22Rv1 (cell line): ENCODE measurements at regions not wholly inside any gene's neighbourhood (a gene's known extent, or its start where the extent isn't known, plus 50 kb on each side); places are given as distances from the start of the nearest gene placed in this dataset.

Experiments used
- H3K27ac ChIP-seq: fragments of 450-650 bp; 2 replicates; pipeline ENCODE4 v1.5.1; 2017
- ZFX ChIP-seq: fragments of 450-650 bp; IDR thresholded peaks from 2 replicates; pipeline ENCODE4 v1.6.1; 2017; ENCODE audit warnings: antibody characterized with exemption, borderline replicate concordance
- TF ChIP-seq, protein P1 (sequence below): fragments of 450-650 bp; IDR thresholded peaks from 2 replicates; pipeline ENCODE4 v1.5.1; 2017; ENCODE audit warnings: mild to moderate bottlenecking

- TF ChIP-seq, protein P1, sequence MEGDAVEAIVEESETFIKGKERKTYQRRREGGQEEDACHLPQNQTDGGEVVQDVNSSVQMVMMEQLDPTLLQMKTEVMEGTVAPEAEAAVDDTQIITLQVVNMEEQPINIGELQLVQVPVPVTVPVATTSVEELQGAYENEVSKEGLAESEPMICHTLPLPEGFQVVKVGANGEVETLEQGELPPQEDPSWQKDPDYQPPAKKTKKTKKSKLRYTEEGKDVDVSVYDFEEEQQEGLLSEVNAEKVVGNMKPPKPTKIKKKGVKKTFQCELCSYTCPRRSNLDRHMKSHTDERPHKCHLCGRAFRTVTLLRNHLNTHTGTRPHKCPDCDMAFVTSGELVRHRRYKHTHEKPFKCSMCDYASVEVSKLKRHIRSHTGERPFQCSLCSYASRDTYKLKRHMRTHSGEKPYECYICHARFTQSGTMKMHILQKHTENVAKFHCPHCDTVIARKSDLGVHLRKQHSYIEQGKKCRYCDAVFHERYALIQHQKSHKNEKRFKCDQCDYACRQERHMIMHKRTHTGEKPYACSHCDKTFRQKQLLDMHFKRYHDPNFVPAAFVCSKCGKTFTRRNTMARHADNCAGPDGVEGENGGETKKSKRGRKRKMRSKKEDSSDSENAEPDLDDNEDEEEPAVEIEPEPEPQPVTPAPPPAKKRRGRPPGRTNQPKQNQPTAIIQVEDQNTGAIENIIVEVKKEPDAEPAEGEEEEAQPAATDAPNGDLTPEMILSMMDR = no peak
- H3K27ac ChIP-seq = no peak overlapping the region
Observed at GRCh38 chr1:4137621-4138415, 237.7 kb upstream of the C1orf174 start.

GRCh38 chr1:4139646-4140045 lies 239.6 kb upstream of the C1orf174 start:
- TF ChIP-seq, protein P1 = no peak
- no peak for TF ChIP-seq ZFX

GRCh38 chr1:4140241-4140640 lies 240.2 kb upstream of the C1orf174 start:
- no peak overlapping the region for H3K27ac ChIP-seq
- no peak for TF ChIP-seq ZFX
- TF ChIP-seq, protein P1 = no peak

More at GRCh38 chr1:4139646-4140045, 239.6 kb upstream of the C1orf174 start:
- no peak overlapping the region for H3K27ac ChIP-seq

DNA sequence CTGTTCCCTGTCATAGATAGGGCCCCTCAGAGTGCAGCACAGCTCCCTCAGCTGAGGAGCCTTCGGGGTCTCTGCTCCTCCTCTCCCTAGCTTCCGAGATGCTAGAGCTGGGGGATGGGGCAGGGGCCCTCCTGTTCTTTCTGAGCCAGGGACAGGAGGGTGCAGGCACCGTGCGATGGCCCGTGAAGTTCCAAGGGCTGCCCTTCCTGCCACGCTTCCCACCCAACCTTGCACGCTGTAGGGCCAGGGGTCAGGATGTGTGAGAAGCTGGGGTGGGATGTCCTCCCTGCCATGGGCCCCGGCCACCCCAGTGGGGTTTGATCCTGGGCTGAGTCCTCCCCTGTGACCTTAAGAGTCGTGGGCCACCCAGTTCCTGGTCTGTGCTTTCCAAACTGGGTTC lies 240.7 kb upstream of the C1orf174 start:
- H3K27ac ChIP-seq = no peak overlapping the region
- TF ChIP-seq, protein P1 = no peak
- no peak for TF ChIP-seq ZFX

DNA sequence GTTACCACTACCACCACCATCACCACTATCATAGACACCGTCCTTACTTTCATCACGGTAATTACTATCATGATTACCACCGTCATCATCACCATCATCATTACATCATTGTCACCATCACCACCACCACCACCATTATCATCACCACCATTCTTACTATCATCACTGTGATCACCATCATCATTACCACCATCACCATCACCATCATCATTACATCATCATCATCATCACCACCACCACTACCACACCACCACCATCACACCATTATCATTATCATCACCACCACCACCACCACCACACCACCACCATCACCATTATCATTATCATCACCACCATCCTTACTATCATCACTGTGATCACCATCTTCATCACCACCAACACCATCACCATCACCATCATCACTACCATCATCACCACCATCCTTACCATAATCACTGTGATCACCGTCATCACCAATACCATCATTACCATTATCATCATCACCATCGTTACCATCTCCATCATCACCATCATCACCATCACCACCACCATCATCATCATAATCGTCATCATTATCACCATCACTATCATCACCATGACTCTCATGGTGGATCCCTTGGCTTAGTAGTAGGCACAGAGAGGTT lies 244.4 kb upstream of the C1orf174 start:
- TF ChIP-seq ZFX = no peak
- TF ChIP-seq, protein P1 = no peak
- no peak overlapping the region for H3K27ac ChIP-seq

GRCh38 chr1:4146101-4146500 lies 246.0 kb upstream of the C1orf174 start:
- TF ChIP-seq, protein P1 = no peak
- no peak for TF ChIP-seq ZFX
- no peak overlapping the region for H3K27ac ChIP-seq

- TF ChIP-seq, protein P1 = no peak
- no peak for TF ChIP-seq ZFX
- no peak overlapping the region for H3K27ac ChIP-seq
Observed at GRCh38 chr1:4146614-4147013, 246.5 kb upstream of the C1orf174 start.
